Amygdala (tissue), 56 donors: ENCODE measurements at regions not wholly inside any gene's neighbourhood (a gene's known extent, or its start where the extent isn't known, plus 50 kb on each side); places are given as distances from the start of the nearest gene placed in this dataset.
"Not testable (repeated sequence)": the region's sequence is repeated elsewhere in the genome, so short reads cannot be mapped to it uniquely, and the experiment has no call there.

Experiments
- DNase-seq, 56 donors: peaks; one replicate each; lab custom pipeline; 2025; lab: John Stamatoyannopoulos, UW

DNA sequence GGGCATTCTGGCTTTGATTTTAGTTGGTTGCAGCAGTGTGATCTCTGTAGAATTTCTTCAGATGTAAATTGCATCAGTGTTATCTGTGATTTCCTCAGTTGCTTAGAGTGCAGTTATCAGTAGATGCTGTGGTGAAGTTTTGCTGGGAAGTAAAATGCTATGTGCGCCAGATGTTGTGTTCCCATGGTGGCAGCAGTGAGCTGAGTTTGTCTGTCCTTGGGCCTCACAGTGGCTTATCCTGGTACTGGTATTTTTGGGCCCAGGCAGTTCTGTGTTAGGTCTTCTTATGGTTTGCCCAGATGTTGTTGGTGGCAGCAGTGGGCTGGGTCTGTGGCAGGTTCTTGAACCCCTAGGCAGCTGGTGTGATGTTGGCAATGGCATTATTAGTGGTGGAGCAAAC, 1242.1 kb downstream of the PLA2G4A start:
- no peak for DNase-seq

DNA sequence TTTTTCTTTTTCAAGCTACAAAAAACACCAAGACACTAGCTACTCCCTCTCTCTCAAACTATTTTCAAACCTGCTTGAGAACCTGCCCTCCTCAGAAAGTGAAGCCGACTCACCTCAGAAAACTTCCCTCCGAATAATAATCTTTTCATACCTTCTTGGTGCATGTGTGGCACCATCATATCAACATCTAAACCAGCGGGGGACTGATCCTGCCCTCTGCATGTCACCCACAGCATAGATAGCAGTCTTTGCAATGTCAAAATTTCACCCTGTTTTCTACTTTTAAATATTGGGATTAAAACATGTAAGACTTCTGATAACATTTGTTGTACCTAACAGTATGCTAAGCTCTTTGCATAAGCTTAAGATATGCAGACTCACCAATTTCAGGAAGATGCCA, 1260.3 kb downstream of the PLA2G4A start:
- no peak for DNase-seq

DNA sequence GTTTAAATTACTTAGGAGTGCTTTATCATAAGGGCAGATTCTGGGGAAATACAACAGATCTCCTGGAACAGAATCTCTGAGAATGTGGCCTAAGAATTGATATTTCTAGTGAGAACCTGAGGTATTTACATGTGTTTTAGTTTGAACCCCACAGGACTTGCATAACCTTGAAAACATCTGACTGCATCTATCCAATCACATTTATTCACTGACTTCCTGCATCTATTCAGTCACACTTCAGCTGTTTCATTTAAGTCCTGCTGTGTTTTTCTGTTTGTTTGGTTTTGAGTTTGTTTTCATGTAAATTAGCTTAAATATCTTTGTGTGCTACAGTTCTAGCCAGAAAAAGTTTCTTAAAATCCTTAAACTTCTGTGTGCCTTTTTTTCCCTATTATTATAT, 1260.7 kb downstream of the PLA2G4A start:
- DNase-seq, result no peak

DNA sequence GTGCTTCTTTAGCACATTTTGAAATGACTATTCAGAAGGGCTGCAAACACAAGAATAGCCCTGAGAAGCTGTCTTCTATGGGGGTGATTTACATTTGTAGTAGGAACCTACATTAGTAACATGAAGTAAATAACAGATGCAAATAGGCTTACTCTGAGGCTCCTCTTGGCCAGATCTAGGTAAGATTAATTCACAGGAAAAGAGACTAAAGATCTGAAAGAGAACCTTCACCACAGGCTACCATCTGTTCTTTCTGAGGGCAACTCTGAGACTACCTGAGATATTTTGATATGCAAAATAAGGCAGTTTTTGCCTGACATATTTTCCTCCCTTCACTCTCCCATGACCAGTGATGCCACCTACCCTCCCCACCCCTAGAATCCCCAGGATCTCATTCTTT, 1267.8 kb downstream of the PLA2G4A start:
- DNase-seq, result no peak

DNA sequence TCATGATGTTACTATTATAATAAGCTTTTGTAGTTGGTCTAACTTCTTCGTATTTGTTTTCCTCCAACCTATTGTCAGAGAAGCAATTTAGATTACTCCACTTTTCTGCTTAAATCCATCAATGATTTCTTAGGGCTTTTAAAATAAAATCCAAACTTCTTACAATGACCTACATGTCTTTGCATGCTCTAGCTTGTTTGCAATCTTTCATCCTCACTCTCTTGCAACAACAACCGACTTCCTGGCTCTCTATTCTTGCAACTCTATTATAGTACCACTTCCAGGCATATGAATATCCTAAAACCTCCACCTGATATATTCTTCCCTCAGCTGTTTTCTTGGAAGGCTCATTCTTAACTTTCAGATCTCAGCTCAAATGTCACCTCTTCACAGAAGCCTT, 1288.7 kb downstream of the PLA2G4A start:
- DNase-seq, result no peak

DNA sequence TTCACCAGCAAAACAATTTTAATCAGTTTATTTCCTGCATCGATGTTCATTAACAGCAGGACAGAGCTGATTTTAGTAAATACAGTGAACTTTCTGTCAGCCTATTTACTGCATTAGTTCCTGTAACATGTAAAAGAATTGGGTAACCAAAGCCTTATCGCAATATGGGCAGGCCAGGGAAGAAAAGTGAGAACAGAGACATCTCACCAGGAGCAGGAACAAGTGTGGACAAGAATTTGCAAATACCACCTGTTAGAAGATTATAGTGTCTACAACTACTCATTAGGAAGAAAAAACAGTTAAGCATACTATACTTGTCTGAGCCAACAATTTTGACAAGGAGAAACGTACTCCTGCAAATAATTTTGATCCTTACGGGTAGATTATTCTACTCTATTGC, 1293.9 kb downstream of the PLA2G4A start:
- DNase-seq, result no peak

DNA sequence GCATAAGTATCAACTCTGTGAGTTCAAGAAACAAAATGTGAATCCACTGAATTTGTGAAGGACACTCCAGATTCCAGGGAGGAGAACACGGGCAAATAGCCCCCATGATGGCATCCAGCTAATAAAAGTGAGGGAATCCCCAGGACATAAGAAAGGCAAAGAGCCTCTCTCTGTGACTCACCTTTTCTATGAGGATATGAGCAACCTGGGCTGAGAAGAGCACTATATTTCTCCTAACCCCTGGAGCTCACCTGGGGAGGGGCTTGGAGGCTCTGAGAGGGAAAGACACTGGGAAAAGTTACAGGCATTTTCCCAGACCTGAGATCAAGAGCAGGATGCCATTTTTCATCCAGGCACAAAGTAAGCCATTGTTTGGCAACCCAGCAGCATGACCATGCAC, 1298.8 kb downstream of the PLA2G4A start:
- DNase-seq, result no peak

DNA sequence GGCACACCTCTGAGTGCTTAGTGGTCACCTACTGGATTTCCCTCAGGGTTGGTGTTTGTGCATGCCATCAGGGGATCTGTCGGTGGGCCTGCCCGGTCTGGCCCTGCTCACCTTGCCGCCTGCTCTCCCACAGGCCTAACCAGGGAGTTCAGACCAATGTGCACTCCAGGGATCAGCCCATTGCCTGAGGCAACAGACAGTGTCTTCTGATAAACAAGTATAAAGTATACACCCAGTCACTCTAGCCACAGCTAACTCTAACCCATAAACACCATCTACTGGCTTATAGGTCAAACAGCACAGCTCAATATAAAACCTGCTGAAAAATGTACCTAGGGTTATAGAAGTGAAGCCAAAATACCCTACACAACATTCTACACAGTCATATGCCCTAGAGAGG, 1300.0 kb downstream of the PLA2G4A start:
- DNase-seq, result no peak

DNA sequence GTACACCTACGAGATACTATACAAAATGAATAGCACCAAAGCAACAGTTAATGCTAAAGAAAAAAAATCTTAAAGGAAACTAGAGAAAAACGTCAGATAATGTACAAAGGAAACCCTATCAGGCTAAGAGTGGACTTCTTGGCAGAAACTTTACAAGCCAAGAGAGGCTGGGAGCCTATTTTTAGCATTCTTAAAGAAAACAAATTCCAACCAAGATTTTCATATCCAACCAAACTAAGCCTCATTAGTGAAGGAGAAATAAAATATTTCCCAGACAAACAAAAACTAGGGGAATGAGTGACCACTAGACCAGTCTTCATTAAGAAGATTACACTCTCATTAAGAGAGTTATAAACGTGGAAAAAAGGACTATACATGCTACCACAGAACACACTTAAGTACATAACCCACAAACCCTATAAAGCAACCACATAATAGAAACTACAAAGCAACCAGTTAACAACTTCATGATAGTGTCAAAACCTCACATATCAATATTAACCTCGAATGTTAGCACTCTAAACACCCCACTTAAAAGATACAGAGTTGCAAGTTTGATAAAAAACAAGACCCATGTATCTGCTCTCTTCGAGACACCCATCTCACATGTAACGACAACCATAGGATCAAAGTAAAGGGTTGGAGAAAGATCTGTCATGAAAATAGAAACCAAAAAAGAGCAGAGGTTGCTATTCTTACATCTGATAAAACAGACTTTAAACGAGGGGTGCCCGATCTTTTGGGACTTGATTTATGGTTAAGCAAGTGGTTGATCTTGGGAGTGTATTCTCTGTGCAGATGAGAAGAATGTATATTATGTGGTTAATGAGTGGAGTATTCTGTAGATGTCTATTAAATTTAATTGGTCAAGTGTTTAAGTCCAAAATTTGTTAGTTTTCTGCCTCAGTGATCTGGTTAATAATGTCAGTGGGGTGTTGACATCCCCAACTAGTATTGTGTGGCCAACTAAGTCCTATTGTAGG, 1301.4 kb downstream of the PLA2G4A start:
- DNase-seq, result no peak

DNA sequence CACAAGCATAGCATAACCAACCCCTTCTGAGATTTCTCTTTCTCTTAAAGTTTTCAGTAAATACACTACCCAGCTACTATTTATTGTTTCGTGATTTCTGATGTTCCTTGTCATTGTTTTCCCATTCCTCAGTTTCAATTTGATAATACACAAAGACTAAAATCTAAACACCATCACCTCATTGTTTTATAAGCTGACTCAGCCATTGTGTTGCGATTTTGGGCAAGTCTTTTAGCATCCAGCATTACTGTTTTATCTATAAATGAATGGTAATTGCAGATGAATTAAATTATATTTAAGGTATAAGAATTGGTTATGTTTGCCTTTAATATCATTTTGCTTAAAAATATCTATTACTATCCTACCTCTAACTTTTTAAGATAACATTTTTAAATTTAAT, 1308.5 kb downstream of the PLA2G4A start:
- no peak for DNase-seq

DNA sequence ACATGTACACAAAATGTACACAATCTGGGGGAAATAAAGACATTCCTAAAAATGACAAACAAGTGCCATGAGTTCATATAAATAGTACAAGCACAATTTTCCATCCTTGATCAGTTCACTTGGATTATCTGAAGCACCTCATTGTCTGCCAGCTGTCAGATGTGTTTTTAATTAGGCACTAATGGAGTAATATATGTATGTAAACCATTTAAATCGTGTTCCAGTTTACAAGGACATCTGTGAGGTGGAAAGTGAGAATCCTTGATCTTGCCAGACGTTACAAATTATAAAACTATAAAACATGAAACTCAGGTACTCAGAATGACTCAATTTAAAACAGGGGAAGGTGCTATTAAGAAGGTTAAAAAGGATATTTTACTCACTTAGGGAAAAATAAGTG, 1312.2 kb downstream of the PLA2G4A start:
- no peak for DNase-seq

DNA sequence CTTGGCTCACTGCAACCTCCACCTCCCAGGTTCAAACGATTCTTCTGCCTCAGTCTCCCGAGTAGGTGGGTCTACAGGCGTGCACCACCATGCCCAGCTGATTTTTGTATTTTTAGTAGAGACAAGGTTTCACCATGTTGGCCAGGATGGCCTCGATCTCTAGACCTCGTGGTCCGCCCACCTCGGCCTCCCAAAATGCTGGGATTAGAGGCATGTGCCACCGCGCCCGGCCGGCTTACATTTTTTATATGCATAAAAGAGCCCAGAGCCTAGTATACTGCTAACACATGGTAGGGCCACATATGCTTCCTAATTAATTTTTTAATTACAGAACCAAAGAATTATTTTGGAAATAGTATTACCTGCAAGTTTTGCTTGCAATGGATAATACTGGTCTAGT, 1325.4 kb downstream of the PLA2G4A start:
- no peak for DNase-seq

DNA sequence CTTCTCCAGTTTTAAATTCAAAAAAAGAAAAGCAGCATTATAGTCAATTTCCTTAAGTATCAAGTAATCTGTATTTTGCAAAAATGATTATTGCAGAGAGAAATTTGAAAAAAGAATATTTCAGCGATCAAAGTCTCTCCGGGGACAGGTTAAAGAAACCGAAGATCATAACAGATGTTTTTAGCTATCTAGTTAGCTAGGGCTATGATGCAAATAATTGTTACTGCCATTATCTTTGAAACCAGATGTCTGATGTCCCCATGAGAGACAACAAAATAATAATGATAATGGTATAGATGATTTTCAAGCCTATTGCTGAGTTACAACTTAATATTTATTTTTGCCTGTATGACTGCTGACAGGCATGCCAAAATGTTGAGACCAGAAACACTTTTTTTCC, 1326.0 kb downstream of the PLA2G4A start:
- no peak for DNase-seq

DNA sequence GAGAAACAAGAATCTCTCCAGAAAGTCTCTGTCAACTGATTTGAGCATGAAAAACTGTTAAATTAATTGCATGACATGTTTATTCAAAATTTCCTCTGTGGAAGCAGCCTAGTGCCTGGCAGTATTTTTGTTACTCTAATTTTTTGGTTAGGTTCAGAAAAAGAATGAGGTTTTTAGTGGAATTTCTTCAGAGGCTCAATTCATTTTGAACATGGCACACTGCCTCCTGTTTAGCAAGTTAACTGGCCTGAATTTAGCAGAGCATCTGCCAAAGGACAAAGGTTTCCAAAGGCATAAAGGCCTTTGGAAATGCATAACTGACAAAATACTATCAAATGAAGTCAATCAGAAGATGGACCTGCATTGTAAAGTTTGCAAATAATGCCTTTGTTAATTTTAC, 1326.5 kb downstream of the PLA2G4A start:
- DNase-seq, result no peak

DNA sequence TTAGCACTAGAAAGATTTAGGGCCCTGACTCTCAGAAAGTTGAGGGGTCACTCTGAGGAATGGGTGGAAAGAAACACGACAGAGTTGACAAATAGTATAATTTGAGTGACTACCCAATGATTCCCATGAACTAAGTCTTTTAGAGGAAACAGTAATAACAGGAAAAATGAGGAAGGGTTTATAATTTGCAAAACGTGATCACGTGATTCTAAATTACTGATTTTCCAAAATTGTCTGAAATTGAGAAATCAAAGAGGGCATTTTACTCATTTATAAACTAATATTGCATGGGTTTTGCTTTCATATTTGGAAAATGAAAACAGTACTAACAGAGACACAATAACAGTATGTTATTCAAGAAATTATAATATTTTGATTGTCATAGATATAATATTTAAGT, 1335.7 kb downstream of the PLA2G4A start:
- no peak for DNase-seq

DNA sequence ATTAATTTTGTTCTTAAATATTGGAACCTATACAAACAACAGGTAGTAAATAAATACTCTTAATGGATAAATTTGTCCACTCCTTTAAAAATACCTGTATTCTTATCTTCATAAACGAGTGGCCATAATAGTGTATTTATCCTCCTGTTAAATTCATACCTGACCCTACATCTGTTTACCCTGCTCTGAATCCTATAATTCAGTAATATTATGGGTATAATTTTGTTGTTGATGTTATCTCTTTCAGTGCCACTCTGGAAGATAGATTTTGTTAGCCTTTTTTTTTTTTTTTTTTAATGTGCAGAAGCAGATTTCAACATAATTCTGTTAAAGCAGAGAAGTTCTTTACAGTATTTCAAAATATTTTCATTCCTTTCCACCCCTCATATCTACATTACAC, 1337.9 kb downstream of the PLA2G4A start:
- no peak for DNase-seq

DNA sequence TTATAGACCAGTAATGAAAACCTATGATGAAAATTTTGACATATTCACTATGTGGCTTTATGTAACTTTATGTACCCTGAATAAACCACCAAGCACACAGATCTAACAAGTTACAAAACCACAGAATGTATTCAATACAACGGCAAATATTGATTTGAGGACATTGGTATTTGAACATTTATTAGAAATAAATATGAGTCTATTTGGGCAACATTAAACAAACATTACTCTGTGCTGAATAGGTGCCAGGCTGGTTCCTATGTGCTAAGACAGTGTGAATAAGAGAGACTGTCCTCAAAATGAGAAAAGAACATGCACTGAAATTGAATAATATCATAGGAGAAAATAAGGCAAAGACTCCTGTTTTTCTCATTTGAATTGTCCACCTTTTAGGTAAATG, 1341.2 kb downstream of the PLA2G4A start:
- no peak for DNase-seq

DNA sequence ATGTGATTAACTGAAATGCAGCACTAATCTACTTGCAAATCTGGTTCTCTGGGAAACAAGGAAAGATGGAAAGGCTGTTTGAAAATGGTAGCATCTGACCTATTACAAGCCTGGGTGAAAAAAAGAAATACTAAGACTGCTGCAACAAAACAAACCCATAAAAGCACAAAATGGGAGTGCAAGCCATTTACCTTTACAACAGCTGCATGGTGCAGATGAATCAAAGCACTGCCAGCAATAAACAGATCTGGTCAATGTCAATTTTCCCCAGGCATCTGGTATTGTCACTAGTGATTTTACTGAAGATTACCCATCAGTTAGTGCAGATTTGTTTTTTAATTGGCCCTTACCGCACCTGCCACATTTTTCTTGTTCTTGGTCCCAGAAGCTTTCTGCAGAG, 1341.7 kb downstream of the PLA2G4A start:
- DNase-seq, result no peak

DNA sequence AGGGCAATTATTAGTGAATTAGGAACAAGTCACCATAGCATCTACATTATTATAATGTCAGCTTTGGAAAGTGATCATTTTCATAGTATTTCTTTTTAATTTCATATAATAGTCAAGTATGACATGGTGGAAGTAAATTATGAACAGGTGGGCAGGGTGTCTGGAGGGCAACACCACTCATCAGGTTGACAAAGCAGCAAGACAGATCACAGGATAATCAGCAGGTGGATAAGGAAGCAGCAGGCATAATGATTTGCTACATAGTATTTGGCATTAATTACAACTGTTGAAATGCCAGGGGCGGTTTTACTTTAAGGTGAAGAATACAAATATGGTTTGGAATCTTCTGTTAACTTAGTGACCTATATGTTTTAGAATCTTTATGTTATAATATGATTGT, 1342.2 kb downstream of the PLA2G4A start:
- no peak for DNase-seq

DNA sequence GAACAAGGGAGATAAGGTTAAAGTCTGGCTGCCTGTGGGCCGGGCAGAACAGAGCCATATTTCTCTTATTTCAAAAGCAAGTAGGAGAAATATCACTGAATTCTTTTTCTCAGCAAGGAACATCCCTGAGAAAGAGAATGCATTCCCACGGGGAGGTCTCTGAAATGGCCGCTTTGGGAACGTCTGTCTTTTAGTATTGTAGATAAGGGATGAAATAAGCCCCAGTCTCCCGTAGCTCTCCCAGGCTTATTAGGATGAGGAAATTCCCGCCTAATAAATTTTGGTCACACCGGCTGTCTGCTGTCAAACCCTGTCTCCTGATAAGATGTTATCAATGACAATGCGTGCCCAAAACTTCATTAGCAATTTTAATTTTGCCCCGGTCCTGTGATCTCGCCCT, 1353.3 kb downstream of the PLA2G4A start:
- not testable (repeated sequence) for DNase-seq

DNA sequence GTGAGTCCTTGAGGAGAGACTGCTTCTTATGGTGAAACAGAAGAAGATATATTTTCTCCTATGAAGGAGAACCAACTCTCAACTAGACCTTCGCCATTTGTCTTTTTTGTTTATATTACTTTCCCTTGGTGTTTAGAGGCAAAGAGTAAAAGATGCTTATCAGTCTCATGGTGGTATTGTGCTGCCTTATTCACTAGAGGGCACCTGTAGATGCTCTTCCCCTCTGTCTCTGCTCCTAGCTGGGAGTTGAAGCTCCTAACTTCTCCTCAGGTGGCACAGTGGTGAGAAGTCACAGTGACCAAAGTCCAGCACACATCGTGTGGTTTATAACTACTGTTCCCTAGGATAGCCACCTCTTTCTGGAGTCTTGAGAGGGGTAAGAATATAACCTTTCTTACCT, 1359.6 kb downstream of the PLA2G4A start:
- DNase-seq, result no peak

DNA sequence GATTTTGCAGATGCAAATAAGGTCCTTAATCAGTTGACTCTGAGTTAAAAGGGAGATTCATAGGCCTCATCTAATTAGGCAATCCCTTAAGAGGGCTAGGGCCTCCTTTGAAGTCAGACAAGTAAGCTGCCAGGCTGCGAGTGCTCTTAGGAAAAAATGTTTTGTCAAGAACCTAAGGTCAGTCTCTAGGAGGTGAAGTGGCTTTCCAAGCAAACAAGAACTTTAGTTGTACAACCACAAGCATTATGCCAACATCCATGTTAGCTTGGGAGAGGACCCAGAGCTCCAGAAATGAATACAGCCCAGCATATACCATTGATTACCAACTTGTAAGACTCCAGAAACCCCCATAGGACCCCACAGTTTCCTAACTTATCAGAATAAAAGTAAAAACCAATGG, 1366.2 kb downstream of the PLA2G4A start:
- no peak for DNase-seq

DNA sequence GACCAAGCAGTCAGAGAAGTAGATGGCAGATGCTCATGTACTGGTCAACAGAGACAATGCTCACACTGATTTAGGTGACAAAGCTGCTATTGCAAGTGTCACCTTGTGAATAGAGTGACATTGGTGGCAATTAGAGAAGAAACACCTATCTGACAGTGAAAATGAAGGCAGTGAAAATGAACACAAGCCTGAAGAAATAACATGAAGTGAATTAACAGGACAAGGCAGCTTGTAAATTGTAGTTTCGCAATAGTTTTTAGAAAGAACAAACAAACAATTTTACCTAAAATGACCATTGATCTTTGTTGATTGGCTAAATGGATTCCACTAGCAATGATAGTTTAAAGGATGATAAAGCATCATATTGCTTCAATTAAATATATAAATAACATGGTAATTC, 1389.5 kb downstream of the PLA2G4A start:
- DNase-seq, result no peak
